ENCODE measurements at regions not wholly inside any gene's neighbourhood (a gene's known extent, or its start where the extent isn't known, plus 50 kb on each side); places are given as distances from the start of the nearest gene placed in this dataset.

DNA sequence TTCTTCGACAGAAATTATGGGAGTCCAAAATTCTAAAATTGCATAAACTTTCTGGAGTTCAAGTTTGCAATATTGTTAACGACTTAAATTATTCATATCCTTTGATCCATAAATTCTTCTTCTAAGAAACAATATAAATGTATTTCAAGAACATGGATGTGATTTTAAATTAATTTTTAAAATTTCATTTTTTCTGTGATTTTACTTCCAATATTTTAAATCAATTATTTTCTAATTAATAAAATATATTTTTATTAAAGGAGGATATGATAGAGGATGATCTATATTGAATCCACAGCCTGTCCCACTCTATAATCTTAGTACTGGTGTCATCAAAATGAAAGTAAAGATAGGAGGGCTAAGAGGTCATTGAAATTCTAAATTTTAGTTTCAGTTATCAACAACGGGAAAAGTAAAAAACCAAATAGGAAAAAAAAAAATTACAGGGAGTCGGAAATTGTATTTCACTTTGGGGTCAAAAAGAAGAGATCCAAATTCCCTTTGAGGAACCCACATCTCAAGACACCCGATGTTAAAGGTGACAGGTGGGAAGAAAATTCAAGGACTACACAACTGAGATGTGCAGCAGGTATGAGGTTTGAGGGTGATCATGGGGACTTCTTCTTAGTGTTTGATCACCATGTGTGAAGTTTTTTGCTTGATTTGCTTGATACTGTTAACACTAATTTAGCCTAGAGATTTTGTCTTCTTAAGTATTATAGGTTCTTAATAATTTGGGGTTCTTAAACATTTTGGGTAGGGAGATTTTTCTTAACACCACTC lies 154.8 kb upstream of the RGS18 start:
- TF ChIP-seq ZC3H10 (CRISPR knock-in tag; IDR thresholded peaks at IDR 0.05) = no peak
- no peak for TF ChIP-seq RARB (CRISPR knock-in tag; IDR thresholded peaks at IDR 0.05)
- no peak for TF ChIP-seq ZNF8 (CRISPR knock-in tag; IDR thresholded peaks at IDR 0.05)
- no peak for TF ChIP-seq OSR1 (CRISPR knock-in tag; IDR thresholded peaks at IDR 0.05)
- no peak for TF ChIP-seq ZFP30 (CRISPR knock-in tag; IDR thresholded peaks at IDR 0.05)
- TF ChIP-seq, protein P1, sequence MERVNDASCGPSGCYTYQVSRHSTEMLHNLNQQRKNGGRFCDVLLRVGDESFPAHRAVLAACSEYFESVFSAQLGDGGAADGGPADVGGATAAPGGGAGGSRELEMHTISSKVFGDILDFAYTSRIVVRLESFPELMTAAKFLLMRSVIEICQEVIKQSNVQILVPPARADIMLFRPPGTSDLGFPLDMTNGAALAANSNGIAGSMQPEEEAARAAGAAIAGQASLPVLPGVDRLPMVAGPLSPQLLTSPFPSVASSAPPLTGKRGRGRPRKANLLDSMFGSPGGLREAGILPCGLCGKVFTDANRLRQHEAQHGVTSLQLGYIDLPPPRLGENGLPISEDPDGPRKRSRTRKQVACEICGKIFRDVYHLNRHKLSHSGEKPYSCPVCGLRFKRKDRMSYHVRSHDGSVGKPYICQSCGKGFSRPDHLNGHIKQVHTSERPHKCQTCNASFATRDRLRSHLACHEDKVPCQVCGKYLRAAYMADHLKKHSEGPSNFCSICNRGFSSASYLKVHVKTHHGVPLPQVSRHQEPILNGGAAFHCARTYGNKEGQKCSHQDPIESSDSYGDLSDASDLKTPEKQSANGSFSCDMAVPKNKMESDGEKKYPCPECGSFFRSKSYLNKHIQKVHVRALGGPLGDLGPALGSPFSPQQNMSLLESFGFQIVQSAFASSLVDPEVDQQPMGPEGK (CRISPR knock-in tag; IDR thresholded peaks at IDR 0.05; ENCODE audit: borderline replicate concordance) = no peak
- no peak for TF ChIP-seq PPARA (CRISPR knock-in tag; IDR thresholded peaks at IDR 0.05; ENCODE audit: borderline replicate concordance)
- TF ChIP-seq, protein P2, sequence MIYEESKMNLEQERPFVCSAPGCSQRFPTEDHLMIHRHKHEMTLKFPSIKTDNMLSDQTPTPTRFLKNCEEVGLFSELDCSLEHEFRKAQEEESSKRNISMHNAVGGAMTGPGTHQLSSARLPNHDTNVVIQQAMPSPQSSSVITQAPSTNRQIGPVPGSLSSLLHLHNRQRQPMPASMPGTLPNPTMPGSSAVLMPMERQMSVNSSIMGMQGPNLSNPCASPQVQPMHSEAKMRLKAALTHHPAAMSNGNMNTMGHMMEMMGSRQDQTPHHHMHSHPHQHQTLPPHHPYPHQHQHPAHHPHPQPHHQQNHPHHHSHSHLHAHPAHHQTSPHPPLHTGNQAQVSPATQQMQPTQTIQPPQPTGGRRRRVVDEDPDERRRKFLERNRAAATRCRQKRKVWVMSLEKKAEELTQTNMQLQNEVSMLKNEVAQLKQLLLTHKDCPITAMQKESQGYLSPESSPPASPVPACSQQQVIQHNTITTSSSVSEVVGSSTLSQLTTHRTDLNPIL (CRISPR knock-in tag; IDR thresholded peaks at IDR 0.05; ENCODE audit: low read depth) = no peak
- no peak for TF ChIP-seq ZNF70 (CRISPR knock-in tag; IDR thresholded peaks at IDR 0.05)
- no peak for TF ChIP-seq ESRRG (CRISPR knock-in tag; IDR thresholded peaks at IDR 0.05)
- no peak for TF ChIP-seq TOX (CRISPR knock-in tag; IDR thresholded peaks at IDR 0.05; ENCODE audit: borderline replicate concordance)
- no peak for TF ChIP-seq ARNTL (CRISPR knock-in tag; IDR thresholded peaks at IDR 0.05; ENCODE audit: borderline replicate concordance, low read depth)
- no peak for TF ChIP-seq BACH2 (CRISPR knock-in tag; IDR thresholded peaks at IDR 0.05; ENCODE audit: borderline replicate concordance)
- TF ChIP-seq POU6F1 (CRISPR knock-in tag; IDR thresholded peaks at IDR 0.05; ENCODE audit: borderline replicate concordance, low read depth) = no peak

Data from SK-N-SH treated with all-trans-retinoic acid at 6 μM for 48 hours (cell line).